ENCODE measurements at regions not wholly inside any gene's neighbourhood (a gene's known extent, or its start where the extent isn't known, plus 50 kb on each side); places are given as distances from the start of the nearest gene placed in this dataset.
"Not testable (repeated sequence)": the region's sequence is repeated elsewhere in the genome, so short reads cannot be mapped to it uniquely, and the experiment has no call there.

DNA sequence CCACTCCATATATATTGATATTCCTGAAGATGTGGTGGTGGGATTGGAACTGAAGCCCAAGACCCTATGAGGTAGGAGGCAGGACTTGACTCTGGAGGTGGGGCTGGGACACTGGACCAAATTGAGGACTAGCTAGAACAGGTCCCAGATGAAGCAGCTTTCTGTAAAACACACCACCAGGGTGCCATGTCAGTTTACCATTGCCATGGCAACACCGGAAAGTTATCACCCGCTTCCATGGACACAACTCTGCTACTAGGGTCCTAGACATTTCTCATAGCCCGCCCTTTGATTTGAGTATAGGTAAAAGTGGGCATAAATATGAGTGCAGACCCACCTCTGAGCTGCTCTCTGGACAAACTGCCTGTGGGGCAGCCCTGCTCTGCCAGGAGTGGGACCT is 490.5 kb upstream of the PFKP start:
- no peak for DNase-seq (ENCODE audit: low read depth)
- no peak overlapping the region for H3K4me3 ChIP-seq (ENCODE audit: low read length)
- TF ChIP-seq, protein P1, sequence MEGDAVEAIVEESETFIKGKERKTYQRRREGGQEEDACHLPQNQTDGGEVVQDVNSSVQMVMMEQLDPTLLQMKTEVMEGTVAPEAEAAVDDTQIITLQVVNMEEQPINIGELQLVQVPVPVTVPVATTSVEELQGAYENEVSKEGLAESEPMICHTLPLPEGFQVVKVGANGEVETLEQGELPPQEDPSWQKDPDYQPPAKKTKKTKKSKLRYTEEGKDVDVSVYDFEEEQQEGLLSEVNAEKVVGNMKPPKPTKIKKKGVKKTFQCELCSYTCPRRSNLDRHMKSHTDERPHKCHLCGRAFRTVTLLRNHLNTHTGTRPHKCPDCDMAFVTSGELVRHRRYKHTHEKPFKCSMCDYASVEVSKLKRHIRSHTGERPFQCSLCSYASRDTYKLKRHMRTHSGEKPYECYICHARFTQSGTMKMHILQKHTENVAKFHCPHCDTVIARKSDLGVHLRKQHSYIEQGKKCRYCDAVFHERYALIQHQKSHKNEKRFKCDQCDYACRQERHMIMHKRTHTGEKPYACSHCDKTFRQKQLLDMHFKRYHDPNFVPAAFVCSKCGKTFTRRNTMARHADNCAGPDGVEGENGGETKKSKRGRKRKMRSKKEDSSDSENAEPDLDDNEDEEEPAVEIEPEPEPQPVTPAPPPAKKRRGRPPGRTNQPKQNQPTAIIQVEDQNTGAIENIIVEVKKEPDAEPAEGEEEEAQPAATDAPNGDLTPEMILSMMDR (IDR thresholded peaks at IDR 0.05; ENCODE audit: insufficient read depth, low read depth, low read length, missing control alignments) = no peak

- no peak overlapping the region for H3K4me3 ChIP-seq (ENCODE audit: low read length)
- no peak for DNase-seq (ENCODE audit: low read depth)
- TF ChIP-seq, protein P1 (IDR thresholded peaks at IDR 0.05; ENCODE audit: insufficient read depth, low read depth, low read length, missing control alignments) = no peak
Measured at GRCh38 chr10:2575460-2575859, 491.9 kb upstream of the PFKP start.

DNA sequence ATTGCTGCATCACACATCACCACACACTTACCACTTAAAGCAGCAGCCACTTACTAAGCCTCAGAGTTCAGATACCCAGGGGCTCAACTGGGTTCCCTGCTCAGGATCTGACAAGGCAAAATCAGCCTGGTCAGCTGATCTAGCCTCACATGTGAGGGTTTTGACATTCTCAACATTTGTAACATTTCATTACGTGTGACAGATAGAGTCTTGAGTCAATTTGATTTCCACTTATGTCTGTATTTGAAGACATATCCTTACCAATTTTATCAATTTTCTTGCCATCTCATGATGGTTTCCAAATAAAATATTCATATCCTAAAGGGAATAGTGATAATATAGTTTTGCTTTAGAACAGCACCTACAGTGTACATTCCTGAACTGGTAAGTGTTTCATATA is 494.7 kb upstream of the PFKP start:
- DNase-seq (ENCODE audit: low read depth) = no peak
- no peak overlapping the region for H3K4me3 ChIP-seq (ENCODE audit: low read length)
- TF ChIP-seq, protein P1 (IDR thresholded peaks at IDR 0.05; ENCODE audit: insufficient read depth, low read depth, low read length, missing control alignments) = no peak

GRCh38 chr10:2556883-2557282 is 510.5 kb upstream of the PFKP start:
- no peak overlapping the region for H3K4me3 ChIP-seq (ENCODE audit: low read length)
- DNase-seq (ENCODE audit: low read depth) = no peak
- TF ChIP-seq, protein P1 (IDR thresholded peaks at IDR 0.05; ENCODE audit: insufficient read depth, low read depth, low read length, missing control alignments) = no peak

GRCh38 chr10:2548071-2548470 is 519.3 kb upstream of the PFKP start:
- TF ChIP-seq, protein P1 (IDR thresholded peaks at IDR 0.05; ENCODE audit: insufficient read depth, low read depth, low read length, missing control alignments) = no peak
- DNase-seq (ENCODE audit: low read depth) = no peak
- no peak overlapping the region for H3K4me3 ChIP-seq (ENCODE audit: low read length)

- DNase-seq (ENCODE audit: low read depth) = no peak
- TF ChIP-seq, protein P1 (IDR thresholded peaks at IDR 0.05; ENCODE audit: insufficient read depth, low read depth, low read length, missing control alignments) = no peak
- H3K4me3 ChIP-seq (ENCODE audit: low read length) = no peak overlapping the region
Measured at GRCh38 chr10:2547606-2548005, 519.7 kb upstream of the PFKP start.

DNA sequence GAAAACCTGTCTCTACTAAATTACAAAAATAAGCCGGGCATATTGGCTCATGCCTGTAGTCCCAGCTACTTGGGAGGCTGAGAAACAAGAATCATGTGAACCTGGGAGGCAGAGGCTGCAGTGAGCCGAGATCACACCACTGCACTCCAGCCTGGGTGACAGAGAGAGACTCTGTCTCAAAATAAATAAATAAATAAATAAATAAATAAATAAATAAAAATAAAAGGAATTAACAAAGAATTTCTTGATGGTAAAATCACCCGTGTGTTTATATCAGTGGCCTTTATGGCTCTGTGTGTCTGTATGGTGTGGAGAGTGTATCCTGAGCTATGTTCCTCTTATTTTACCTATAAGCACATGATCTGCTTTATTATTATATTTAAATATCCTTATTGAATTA is 520.5 kb upstream of the PFKP start:
- H3K4me3 ChIP-seq (ENCODE audit: low read length); DNase-seq (ENCODE audit: low read depth): not testable (repeated sequence)

- no peak overlapping the region for H3K4me3 ChIP-seq (ENCODE audit: low read length)
- TF ChIP-seq, protein P1 (IDR thresholded peaks at IDR 0.05; ENCODE audit: insufficient read depth, low read depth, low read length, missing control alignments) = no peak
- no peak for DNase-seq (ENCODE audit: low read depth)
Measured at GRCh38 chr10:2543974-2544373, 523.4 kb upstream of the PFKP start.

Measured in epithelial cell of esophagus (primary cell).